Ovary (tissue), 3 donors: ENCODE measurements at regions not wholly inside any gene's neighbourhood (a gene's known extent, or its start where the extent isn't known, plus 50 kb on each side); places are given as distances from the start of the nearest gene placed in this dataset.

Source experiments
- EP300 ChIP-seq: sonication (generic); formaldehyde crosslinking; IDR thresholded peaks from one replicate; pipeline ENCODE4 v1.6.1; 2017; ENCODE audit warnings: antibody characterized with exemption
- POLR2A ChIP-seq: fragments of 450-650 bp; IDR thresholded peaks from one replicate; pipeline ENCODE4 v1.6.1; 2017; ENCODE audit warnings: antibody characterized with exemption, mild to moderate bottlenecking, moderate library complexity
- TF ChIP-seq, protein P1 (sequence below), 3 donors: fragments of 450-650 bp in 2 of 3; fragments of 200-600 bp in 1 of 3; IDR thresholded peaks; one replicate each; pipeline versions ENCODE4 v1.5.1 to v1.8.0; 2016 to 2022; ENCODE audit warnings: antibody characterized with exemption in 3 of 3, mild to moderate bottlenecking in 1 of 3
- donor health status: DM: no; HTN: no; CAD: no.

- TF ChIP-seq, protein P1, sequence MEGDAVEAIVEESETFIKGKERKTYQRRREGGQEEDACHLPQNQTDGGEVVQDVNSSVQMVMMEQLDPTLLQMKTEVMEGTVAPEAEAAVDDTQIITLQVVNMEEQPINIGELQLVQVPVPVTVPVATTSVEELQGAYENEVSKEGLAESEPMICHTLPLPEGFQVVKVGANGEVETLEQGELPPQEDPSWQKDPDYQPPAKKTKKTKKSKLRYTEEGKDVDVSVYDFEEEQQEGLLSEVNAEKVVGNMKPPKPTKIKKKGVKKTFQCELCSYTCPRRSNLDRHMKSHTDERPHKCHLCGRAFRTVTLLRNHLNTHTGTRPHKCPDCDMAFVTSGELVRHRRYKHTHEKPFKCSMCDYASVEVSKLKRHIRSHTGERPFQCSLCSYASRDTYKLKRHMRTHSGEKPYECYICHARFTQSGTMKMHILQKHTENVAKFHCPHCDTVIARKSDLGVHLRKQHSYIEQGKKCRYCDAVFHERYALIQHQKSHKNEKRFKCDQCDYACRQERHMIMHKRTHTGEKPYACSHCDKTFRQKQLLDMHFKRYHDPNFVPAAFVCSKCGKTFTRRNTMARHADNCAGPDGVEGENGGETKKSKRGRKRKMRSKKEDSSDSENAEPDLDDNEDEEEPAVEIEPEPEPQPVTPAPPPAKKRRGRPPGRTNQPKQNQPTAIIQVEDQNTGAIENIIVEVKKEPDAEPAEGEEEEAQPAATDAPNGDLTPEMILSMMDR (IDR thresholded peaks at IDR 0.05): no peak
- no peak for TF ChIP-seq POLR2A
- no peak for TF ChIP-seq EP300
These were observed 865.7 kb downstream of the SLC6A15 start for GRCh38 chr12:84046859-84047258.
